ENCODE measurements at regions not wholly inside any gene's neighbourhood (a gene's known extent, or its start where the extent isn't known, plus 50 kb on each side); places are given as distances from the start of the nearest gene placed in this dataset.
"Not testable (repeated sequence)": the region's sequence is repeated elsewhere in the genome, so short reads cannot be mapped to it uniquely, and the experiment has no call there.

GRCh38 chr2:21887881-21888280 lies 764.1 kb downstream of the TDRD15 start:
- H3K4me3 ChIP-seq (ENCODE audit: low read length), result no peak overlapping the region
- TF ChIP-seq CTCF (conservative IDR thresholded peaks at IDR 0.05; ENCODE audit: low read depth, low read length), result no peak
- DNase-seq (ENCODE audit: low read depth), result no peak

GRCh38 chr2:21890041-21890440 lies 766.3 kb downstream of the TDRD15 start:
- H3K4me3 ChIP-seq (ENCODE audit: low read length), result no peak overlapping the region
- no peak for TF ChIP-seq CTCF (conservative IDR thresholded peaks at IDR 0.05; ENCODE audit: low read depth, low read length)
- no peak for DNase-seq (ENCODE audit: low read depth)

- no peak for TF ChIP-seq CTCF (conservative IDR thresholded peaks at IDR 0.05; ENCODE audit: low read depth, low read length)
- no peak for DNase-seq (ENCODE audit: low read depth)
- H3K4me3 ChIP-seq (ENCODE audit: low read length), result no peak overlapping the region
Observed at GRCh38 chr2:21890716-21891115, 766.9 kb downstream of the TDRD15 start.

GRCh38 chr2:21891191-21891590 lies 767.4 kb downstream of the TDRD15 start:
- no peak overlapping the region for H3K4me3 ChIP-seq (ENCODE audit: low read length)
- no peak for DNase-seq (ENCODE audit: low read depth)
- TF ChIP-seq CTCF (conservative IDR thresholded peaks at IDR 0.05; ENCODE audit: low read depth, low read length), result no peak

- TF ChIP-seq CTCF (conservative IDR thresholded peaks at IDR 0.05; ENCODE audit: low read depth, low read length), result no peak
- no peak for DNase-seq (ENCODE audit: low read depth)
- H3K4me3 ChIP-seq (ENCODE audit: low read length), result no peak overlapping the region
Observed at GRCh38 chr2:21892140-21892539, 768.4 kb downstream of the TDRD15 start.

GRCh38 chr2:21895200-21895599 lies 771.4 kb downstream of the TDRD15 start:
- no peak for DNase-seq (ENCODE audit: low read depth)

GRCh38 chr2:21908712-21909380 lies 785.1 kb downstream of the TDRD15 start:
- H3K4me3 ChIP-seq (ENCODE audit: low read length); DNase-seq (ENCODE audit: low read depth): not testable (repeated sequence)

More at GRCh38 chr2:21895200-21895599, 771.4 kb downstream of the TDRD15 start:
- H3K4me3 ChIP-seq (ENCODE audit: low read length), result no peak overlapping the region
- TF ChIP-seq CTCF (conservative IDR thresholded peaks at IDR 0.05; ENCODE audit: low read depth, low read length), result no peak

Measured in retinal pigment epithelial cell (primary cell).